ENCODE measurements at regions not wholly inside any gene's neighbourhood (a gene's known extent, or its start where the extent isn't known, plus 50 kb on each side); places are given as distances from the start of the nearest gene placed in this dataset.

DNA sequence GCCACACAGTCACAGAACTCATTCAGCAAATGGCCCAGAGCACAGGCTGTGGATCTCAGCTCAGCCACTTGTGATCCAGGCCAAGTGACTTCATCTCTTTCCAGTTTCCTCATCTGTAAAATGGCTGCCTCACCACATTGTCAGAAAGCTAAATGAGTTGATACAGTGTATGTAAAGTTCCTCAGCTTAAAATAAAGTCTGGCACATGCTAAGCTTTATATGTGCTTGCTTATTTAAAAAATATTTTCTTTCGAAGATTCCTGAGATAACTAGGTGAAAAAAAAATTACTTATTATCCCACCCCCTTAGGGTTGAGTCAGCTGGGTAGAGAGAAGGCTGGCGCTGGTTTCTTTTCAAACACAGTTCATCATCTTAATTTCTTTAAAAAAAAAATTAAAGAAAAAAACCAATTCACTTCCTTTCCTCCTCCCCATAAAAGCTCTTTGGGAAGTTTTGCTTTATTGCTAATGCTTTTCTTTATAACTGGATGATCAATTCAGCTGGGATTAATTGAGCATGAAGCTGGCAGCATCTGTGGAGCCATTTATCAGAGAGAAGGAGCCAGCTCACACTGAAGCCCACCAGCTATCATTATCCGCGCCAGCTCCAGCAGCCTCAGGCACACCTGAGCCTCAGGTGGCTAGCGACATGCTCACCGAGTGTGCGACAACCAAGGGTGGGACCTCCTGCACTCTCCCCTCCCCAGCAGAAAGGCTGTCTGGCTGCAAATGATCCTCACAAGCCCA is 354.9 kb downstream of the FOXO1 start:
- H2BK5ac ChIP-seq (ENCODE audit: low read depth, low read length, poor library complexity): no peak overlapping the region
- H4K12ac ChIP-seq (ENCODE audit: low read depth, low read length): no peak overlapping the region
- no peak overlapping the region for H3K14ac ChIP-seq (ENCODE audit: low read length)
- no peak overlapping the region for H3K4ac ChIP-seq (ENCODE audit: low read depth, low read length)
- H3K79me2 ChIP-seq (ENCODE audit: control insufficient read depth, insufficient read depth, low read length, poor library complexity): no peaks in the 10 kb centered on the region
- H3K4me3 ChIP-seq (ENCODE audit: low read depth, low read length): no peak overlapping the region
- H3K9ac ChIP-seq (ENCODE audit: low read length): no peak overlapping the region
- no peaks in the 10 kb centered on the region for H3K27me3 ChIP-seq (ENCODE audit: insufficient read depth, low read length)
- no peak overlapping the region for H3K4me2 ChIP-seq (ENCODE audit: low read length)
- no peak overlapping the region for H2BK12ac ChIP-seq (ENCODE audit: low read length)
- DNase-seq: no peak
- no peaks in the 10 kb centered on the region for H3K79me1 ChIP-seq (ENCODE audit: low read length)
- H3K18ac ChIP-seq (ENCODE audit: low read length): no peak overlapping the region
- no peak overlapping the region for H3K27ac ChIP-seq (ENCODE audit: low read depth, low read length)
- no peak overlapping the region for H4K91ac ChIP-seq (ENCODE audit: low read depth, low read length)
- H3K9me3 ChIP-seq (ENCODE audit: insufficient read depth, low read depth, low read length): peaks cover 4% of the 10 kb centered on the region
- no peak overlapping the region for H2BK120ac ChIP-seq (ENCODE audit: insufficient read depth, low read length, poor library complexity)
- no CpG with 5 or more reads among the region's 7 CpGs for WGBS (ENCODE audit: extremely low coverage, insufficient coverage, insufficient read length)
- H2AK5ac ChIP-seq (ENCODE audit: low read length): no peak overlapping the region
- H3K23ac ChIP-seq (ENCODE audit: low read length): no peak overlapping the region
- no peak overlapping the region for H2AFZ ChIP-seq (ENCODE audit: insufficient read depth, low read length, poor library complexity)
- H3K36me3 ChIP-seq (ENCODE audit: control insufficient read depth in 1 of 2, insufficient read depth in 2 of 2, low read length in 2 of 2): peaks cover 0 to 2% of the 10 kb centered on the region in 2 experiments
- no peak overlapping the region for H4K8ac ChIP-seq (ENCODE audit: low read depth, low read length)
- H3K4me1 ChIP-seq (ENCODE audit: control insufficient read depth in 1 of 2, insufficient read depth in 2 of 2, low read length in 2 of 2): peaks cover 0 to 2% of the 10 kb centered on the region in 2 experiments

- Histone ChIP-seq H2BK5ac (ENCODE audit: low read depth, low read length, poor library complexity) (no peak overlapping the region), H3K18ac (ENCODE audit: low read length) (no peak overlapping the region), H3K23ac (ENCODE audit: low read length) (no peak overlapping the region), H4K8ac (ENCODE audit: low read depth, low read length) (no peak overlapping the region), H3K79me2 (ENCODE audit: control insufficient read depth, insufficient read depth, low read length, poor library complexity) (no peaks in the 10 kb centered on the region), H3K27me3 (ENCODE audit: insufficient read depth, low read length) (no peaks in the 10 kb centered on the region), H3K79me1 (ENCODE audit: low read length) (no peaks in the 10 kb centered on the region), H2AK5ac (ENCODE audit: low read length) (no peak overlapping the region), H3K14ac (ENCODE audit: low read length) (no peak overlapping the region), H3K36me3 (ENCODE audit: control insufficient read depth in 1 of 2, insufficient read depth in 2 of 2, low read length in 2 of 2) (peaks cover 0 to 2% of the 10 kb centered on the region in 2 experiments), H3K4me3 (ENCODE audit: low read depth, low read length) (no peak overlapping the region), H2BK12ac (ENCODE audit: low read length) (peak overlapping the region; percentile 42), H3K4ac (ENCODE audit: low read depth, low read length) (no peak overlapping the region), H3K27ac (ENCODE audit: low read depth, low read length) (no peak overlapping the region), H4K12ac (ENCODE audit: low read depth, low read length) (no peak overlapping the region), H2AFZ (ENCODE audit: insufficient read depth, low read length, poor library complexity) (no peak overlapping the region), H4K91ac (ENCODE audit: low read depth, low read length) (no peak overlapping the region), H3K4me1 (ENCODE audit: control insufficient read depth in 1 of 2, insufficient read depth in 2 of 2, low read length in 2 of 2) (peaks cover 0 to 2% of the 10 kb centered on the region in 2 experiments), H2BK120ac (ENCODE audit: insufficient read depth, low read length, poor library complexity) (no peak overlapping the region), H3K4me2 (ENCODE audit: low read length) (no peak overlapping the region), H3K9ac (ENCODE audit: low read length) (no peak overlapping the region), H3K9me3 (ENCODE audit: insufficient read depth, low read depth, low read length) (peaks cover 1% of the 10 kb centered on the region)
- no peak for DNase-seq
- WGBS (ENCODE audit: extremely low coverage, insufficient coverage, insufficient read length): no CpG with 5 or more reads among the region's 12 CpGs
Observed at GRCh38 chr13:40313269-40314200, 352.9 kb downstream of the FOXO1 start.

DNA sequence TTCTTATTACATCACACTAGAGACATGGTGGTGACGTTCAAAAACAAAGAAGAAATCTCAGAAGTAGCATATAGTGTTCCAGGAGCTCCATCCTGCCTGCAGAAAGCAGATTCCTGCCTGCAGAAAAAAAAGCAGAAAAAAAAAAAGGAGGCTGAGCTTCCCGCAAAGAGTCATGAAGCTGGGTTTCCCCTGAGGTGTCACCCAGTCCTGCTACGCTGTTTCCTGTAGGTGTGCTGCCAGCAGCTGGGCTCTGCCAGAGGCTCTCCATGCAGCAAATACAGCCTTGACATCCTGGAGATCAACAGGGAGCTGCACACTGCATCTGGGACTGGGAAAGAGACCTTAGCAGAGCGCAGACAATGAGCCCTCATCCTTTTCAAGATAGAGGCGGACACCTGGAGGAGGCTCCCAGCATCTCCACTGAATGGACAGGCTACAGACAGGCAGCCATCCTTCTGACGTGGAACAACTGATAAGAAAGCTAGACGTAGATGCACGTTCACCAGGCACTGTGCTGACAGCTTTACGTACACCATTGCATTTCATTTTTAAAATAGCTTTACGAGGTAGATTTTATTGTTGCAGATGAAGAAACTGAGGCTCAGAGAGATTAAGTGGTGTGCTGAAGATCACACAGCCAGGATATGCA is 350.9 kb downstream of the FOXO1 start:
- Histone ChIP-seq H3K4me1 (ENCODE audit: control insufficient read depth in 1 of 2, insufficient read depth in 2 of 2, low read length in 2 of 2) (peaks cover 0 to 2% of the 10 kb centered on the region in 2 experiments), H2AFZ (ENCODE audit: insufficient read depth, low read length, poor library complexity) (no peak overlapping the region), H2BK120ac (ENCODE audit: insufficient read depth, low read length, poor library complexity) (no peak overlapping the region), H3K4me2 (ENCODE audit: low read length) (no peak overlapping the region), H3K4me3 (ENCODE audit: low read depth, low read length) (no peak overlapping the region), H4K8ac (ENCODE audit: low read depth, low read length) (no peak overlapping the region), H2BK12ac (ENCODE audit: low read length) (no peak overlapping the region), H3K9ac (ENCODE audit: low read length) (no peak overlapping the region), H3K9me3 (ENCODE audit: insufficient read depth, low read depth, low read length) (peaks cover 1% of the 10 kb centered on the region), H2BK5ac (ENCODE audit: low read depth, low read length, poor library complexity) (no peak overlapping the region), H3K27me3 (ENCODE audit: insufficient read depth, low read length) (no peaks in the 10 kb centered on the region), H3K14ac (ENCODE audit: low read length) (no peak overlapping the region), H3K4ac (ENCODE audit: low read depth, low read length) (no peak overlapping the region), H3K36me3 (ENCODE audit: control insufficient read depth in 1 of 2, insufficient read depth in 2 of 2, low read length in 2 of 2) (peaks cover 0 to 2% of the 10 kb centered on the region in 2 experiments), H4K12ac (ENCODE audit: low read depth, low read length) (no peak overlapping the region), H3K27ac (ENCODE audit: low read depth, low read length) (no peak overlapping the region), H3K79me2 (ENCODE audit: control insufficient read depth, insufficient read depth, low read length, poor library complexity) (no peaks in the 10 kb centered on the region), H3K79me1 (ENCODE audit: low read length) (no peaks in the 10 kb centered on the region), H2AK5ac (ENCODE audit: low read length) (no peak overlapping the region), H4K91ac (ENCODE audit: low read depth, low read length) (no peak overlapping the region), H3K18ac (ENCODE audit: low read length) (no peak overlapping the region), H3K23ac (ENCODE audit: low read length) (no peak overlapping the region)
- no CpG with 5 or more reads among the region's 10 CpGs for WGBS (ENCODE audit: extremely low coverage, insufficient coverage, insufficient read length)
- peak; percentile 22 to 45 for DNase-seq

- Histone ChIP-seq H3K23ac (ENCODE audit: low read length) (no peak overlapping the region), H3K27me3 (ENCODE audit: insufficient read depth, low read length) (no peaks in the 10 kb centered on the region), H3K14ac (ENCODE audit: low read length) (no peak overlapping the region), H3K4me2 (ENCODE audit: low read length) (no peak overlapping the region), H2BK120ac (ENCODE audit: insufficient read depth, low read length, poor library complexity) (no peak overlapping the region), H3K79me2 (ENCODE audit: control insufficient read depth, insufficient read depth, low read length, poor library complexity) (no peaks in the 10 kb centered on the region), H3K4me1 (ENCODE audit: control insufficient read depth in 1 of 2, insufficient read depth in 2 of 2, low read length in 2 of 2) (peaks cover 0 to 2% of the 10 kb centered on the region in 2 experiments), H2AFZ (ENCODE audit: insufficient read depth, low read length, poor library complexity) (no peak overlapping the region), H4K91ac (ENCODE audit: low read depth, low read length) (no peak overlapping the region), H3K4ac (ENCODE audit: low read depth, low read length) (no peak overlapping the region), H4K12ac (ENCODE audit: low read depth, low read length) (no peak overlapping the region), H3K9me3 (ENCODE audit: insufficient read depth, low read depth, low read length) (peaks cover 1% of the 10 kb centered on the region), H2BK5ac (ENCODE audit: low read depth, low read length, poor library complexity) (no peak overlapping the region), H4K8ac (ENCODE audit: low read depth, low read length) (no peak overlapping the region), H3K36me3 (ENCODE audit: control insufficient read depth in 1 of 2, insufficient read depth in 2 of 2, low read length in 2 of 2) (peaks cover 0 to 2% of the 10 kb centered on the region in 2 experiments), H3K4me3 (ENCODE audit: low read depth, low read length) (no peak overlapping the region), H3K27ac (ENCODE audit: low read depth, low read length) (no peak overlapping the region), H3K9ac (ENCODE audit: low read length) (no peak overlapping the region), H2AK5ac (ENCODE audit: low read length) (no peak overlapping the region), H3K18ac (ENCODE audit: low read length) (no peak overlapping the region), H2BK12ac (ENCODE audit: low read length) (no peak overlapping the region), H3K79me1 (ENCODE audit: low read length) (no peaks in the 10 kb centered on the region)
- WGBS (ENCODE audit: extremely low coverage, insufficient coverage, insufficient read length): no CpG with 5 or more reads among the region's 7 CpGs
- DNase-seq: no peak
Observed at GRCh38 chr13:40316301-40316700, 350.1 kb downstream of the FOXO1 start.

Data from trophoblast cell (in vitro differentiated cells and primary cell).